Astrocyte of the spinal cord (primary cell): ENCODE measurements at regions not wholly inside any gene's neighbourhood (a gene's known extent, or its start where the extent isn't known, plus 50 kb on each side); places are given as distances from the start of the nearest gene placed in this dataset.

Experiments used
- DNase-seq: peaks from one replicate; pipeline ENCODE4 v3.0.0; 2011; ENCODE audit warnings: low read depth, low spot score
- H3K4me3 ChIP-seq: 2 replicates; pipeline ENCODE4 v1.5.1; 2011; ENCODE audit warnings: low read depth, mild to moderate bottlenecking, low read length, moderate library complexity
- CTCF ChIP-seq: IDR thresholded peaks from 2 replicates; pipeline ENCODE4 v1.5.1; 2012; ENCODE audit warnings: low read depth, mild to moderate bottlenecking, low read length, inconsistent platforms
- in situ Hi-C: cut with HindIII; loops from 2 replicates; pipeline ENCODE4 v1.10.0; 2017; ENCODE audit warnings: low sequenced_read_pairs

GRCh38 chr18:69265656-69266055, 135.0 kb upstream of the DOK6 start:
- in situ Hi-C loops = no loop called here
- DNase-seq = no peak
- TF ChIP-seq CTCF = no peak

GRCh38 chr18:69267895-69268294, 132.8 kb upstream of the DOK6 start:
- in situ Hi-C loops = no loop called here
- no peak overlapping the region for H3K4me3 ChIP-seq
- no peak for DNase-seq
- no peak for TF ChIP-seq CTCF

More at GRCh38 chr18:69265656-69266055, 135.0 kb upstream of the DOK6 start:
- H3K4me3 ChIP-seq = no peak overlapping the region

GRCh38 chr18:69282371-69282770, 118.3 kb upstream of the DOK6 start:
- DNase-seq = no peak
- no peak for TF ChIP-seq CTCF
- no peak overlapping the region for H3K4me3 ChIP-seq
- in situ Hi-C loops = no loop called here

- no peak overlapping the region for H3K4me3 ChIP-seq
- DNase-seq = no peak
These were observed 109.6 kb upstream of the DOK6 start for GRCh38 chr18:69291044-69291443.

GRCh38 chr18:69291755-69292154, 108.9 kb upstream of the DOK6 start:
- H3K4me3 ChIP-seq = no peak overlapping the region
- in situ Hi-C loops = no loop called here
- no peak for DNase-seq
- TF ChIP-seq CTCF = no peak

More at GRCh38 chr18:69291044-69291443, 109.6 kb upstream of the DOK6 start:
- in situ Hi-C loops = no loop called here
- TF ChIP-seq CTCF = no peak

GRCh38 chr18:69300185-69300584, 100.5 kb upstream of the DOK6 start:
- no peak overlapping the region for H3K4me3 ChIP-seq
- in situ Hi-C loops = no loop called here
- DNase-seq = no peak
- TF ChIP-seq CTCF = no peak

- H3K4me3 ChIP-seq = no peak overlapping the region
- TF ChIP-seq CTCF = no peak
- in situ Hi-C loops = no loop called here
- no peak for DNase-seq
These were observed 92.1 kb upstream of the DOK6 start for GRCh38 chr18:69308619-69309018.
